IPS-18a (cell line): ENCODE measurements at regions not wholly inside any gene's neighbourhood (a gene's known extent, or its start where the extent isn't known, plus 50 kb on each side); places are given as distances from the start of the nearest gene placed in this dataset.

ENCODE experiments used
- H3K27ac ChIP-seq: one replicate; pipeline ENCODE4 v1.5.1; 2013; ENCODE audit warnings: low read length
- H3K27me3 ChIP-seq: one replicate; pipeline ENCODE4 v1.6.1; 2013; ENCODE audit warnings: mild to moderate bottlenecking, low read length; ENCODE audit not compliant: control insufficient read depth, insufficient read depth
- H3K36me3 ChIP-seq: one replicate; pipeline ENCODE4 v1.6.1; 2013; ENCODE audit warnings: low read depth, low read length; ENCODE audit not compliant: control insufficient read depth
- H3K4me1 ChIP-seq: one replicate; pipeline ENCODE4 v1.6.1; 2013; ENCODE audit warnings: low read depth, low read length; ENCODE audit not compliant: control insufficient read depth
- H3K4me3 ChIP-seq: one replicate; pipeline ENCODE4 v1.5.1; 2013; ENCODE audit warnings: low read length
- H3K9ac ChIP-seq: one replicate; pipeline ENCODE4 v1.6.1; 2013; ENCODE audit warnings: mild to moderate bottlenecking, low read length, moderate library complexity
- H3K9me3 ChIP-seq: one replicate; pipeline ENCODE4 v1.6.1; 2013; ENCODE audit warnings: low read depth, low read length; ENCODE audit not compliant: control insufficient read depth

GRCh38 chr5:68793074-68793473, 300.7 kb upstream of the SLC30A5 start:
- Histone ChIP-seq H3K4me1 (peaks cover 9% of the 10 kb centered on the region), H3K27me3 (peaks cover 7% of the 10 kb centered on the region), H3K9me3 (no peaks in the 10 kb centered on the region), H3K36me3 (no peaks in the 10 kb centered on the region), H3K27ac (no peak overlapping the region), H3K4me3 (no peak overlapping the region), H3K9ac (no peak overlapping the region)

- no peak overlapping the region for H3K4me3 ChIP-seq
- no peak overlapping the region for H3K9ac ChIP-seq
- H3K27me3 ChIP-seq = peaks cover 7% of the 10 kb centered on the region
- no peaks in the 10 kb centered on the region for H3K9me3 ChIP-seq
- no peaks in the 10 kb centered on the region for H3K36me3 ChIP-seq
- peaks cover 9% of the 10 kb centered on the region for H3K4me1 ChIP-seq
- no peak overlapping the region for H3K27ac ChIP-seq
Observed at GRCh38 chr5:68793993-68794392, 299.8 kb upstream of the SLC30A5 start.

- Histone ChIP-seq H3K9me3 (no peaks in the 10 kb centered on the region), H3K27me3 (peaks cover 7% of the 10 kb centered on the region), H3K4me3 (no peak overlapping the region), H3K4me1 (peaks cover 9% of the 10 kb centered on the region), H3K27ac (no peak overlapping the region), H3K9ac (no peak overlapping the region), H3K36me3 (no peaks in the 10 kb centered on the region)
Observed at GRCh38 chr5:68795190-68795589, 298.6 kb upstream of the SLC30A5 start.

GRCh38 chr5:68798877-68799843, 294.7 kb upstream of the SLC30A5 start:
- Histone ChIP-seq H3K27ac (no peak overlapping the region), H3K4me1 (peaks cover 4% of the 10 kb centered on the region), H3K4me3 (no peak overlapping the region), H3K9me3 (no peaks in the 10 kb centered on the region), H3K36me3 (no peaks in the 10 kb centered on the region), H3K27me3 (peaks cover 7% of the 10 kb centered on the region), H3K9ac (no peak overlapping the region)

- Histone ChIP-seq H3K36me3 (no peaks in the 10 kb centered on the region), H3K4me3 (no peak overlapping the region), H3K4me1 (no peaks in the 10 kb centered on the region), H3K27ac (no peak overlapping the region), H3K9me3 (peaks cover 4% of the 10 kb centered on the region), H3K27me3 (no peaks in the 10 kb centered on the region), H3K9ac (no peak overlapping the region)
Observed at GRCh38 chr5:68802430-68802829, 291.4 kb upstream of the SLC30A5 start.

GRCh38 chr5:68803881-68804319, 289.9 kb upstream of the SLC30A5 start:
- Histone ChIP-seq H3K27me3 (no peaks in the 10 kb centered on the region), H3K4me1 (no peaks in the 10 kb centered on the region), H3K36me3 (no peaks in the 10 kb centered on the region), H3K9ac (no peak overlapping the region), H3K9me3 (peaks cover 4% of the 10 kb centered on the region), H3K4me3 (no peak overlapping the region), H3K27ac (no peak overlapping the region)

- no peak overlapping the region for H3K27ac ChIP-seq
- H3K9me3 ChIP-seq = peaks cover 4% of the 10 kb centered on the region
- no peaks in the 10 kb centered on the region for H3K36me3 ChIP-seq
- H3K4me3 ChIP-seq = no peak overlapping the region
- H3K9ac ChIP-seq = no peak overlapping the region
- H3K27me3 ChIP-seq = no peaks in the 10 kb centered on the region
- H3K4me1 ChIP-seq = no peaks in the 10 kb centered on the region
Observed at GRCh38 chr5:68804343-68804742, 289.5 kb upstream of the SLC30A5 start.

- Histone ChIP-seq H3K4me3 (no peak overlapping the region), H3K9me3 (peaks cover 4% of the 10 kb centered on the region), H3K9ac (no peak overlapping the region), H3K4me1 (no peaks in the 10 kb centered on the region), H3K27ac (no peak overlapping the region), H3K27me3 (no peaks in the 10 kb centered on the region), H3K36me3 (no peaks in the 10 kb centered on the region)
Observed at GRCh38 chr5:68805444-68805843, 288.4 kb upstream of the SLC30A5 start.

GRCh38 chr5:68817632-68818031, 276.2 kb upstream of the SLC30A5 start:
- Histone ChIP-seq H3K4me3 (no peak overlapping the region), H3K36me3 (no peaks in the 10 kb centered on the region), H3K9me3 (no peaks in the 10 kb centered on the region), H3K27ac (no peak overlapping the region), H3K4me1 (peaks cover 22% of the 10 kb centered on the region), H3K27me3 (no peaks in the 10 kb centered on the region), H3K9ac (peak overlapping the region; percentile 4)

GRCh38 chr5:68818057-68818695, 275.6 kb upstream of the SLC30A5 start:
- no peak overlapping the region for H3K27ac ChIP-seq
- H3K36me3 ChIP-seq = no peaks in the 10 kb centered on the region
- H3K4me3 ChIP-seq = no peak overlapping the region
- peak overlapping the region; percentile 4 for H3K9ac ChIP-seq
- peaks cover 22% of the 10 kb centered on the region for H3K4me1 ChIP-seq
- H3K9me3 ChIP-seq = no peaks in the 10 kb centered on the region
- H3K27me3 ChIP-seq = no peaks in the 10 kb centered on the region

GRCh38 chr5:68818870-68819269, 274.9 kb upstream of the SLC30A5 start:
- Histone ChIP-seq H3K9ac (no peak overlapping the region), H3K4me1 (peaks cover 22% of the 10 kb centered on the region), H3K27ac (no peak overlapping the region), H3K27me3 (no peaks in the 10 kb centered on the region), H3K9me3 (no peaks in the 10 kb centered on the region), H3K4me3 (no peak overlapping the region), H3K36me3 (no peaks in the 10 kb centered on the region)
